ENCODE measurements at regions not wholly inside any gene's neighbourhood (a gene's known extent, or its start where the extent isn't known, plus 50 kb on each side); places are given as distances from the start of the nearest gene placed in this dataset.

GRCh38 chr22:48581796-48582469 lies 1245.7 kb downstream of the BRD1 start:
- H3K9me3 ChIP-seq, result no peaks in the 10 kb centered on the region
- H3K4me1 ChIP-seq, result peaks cover 0 to 3% (median 0%) of the 10 kb centered on the region in 12 donors
- 71 to 73% (median 72%) methylated on average over 20 of the region's 20 CpGs for WGBS, 4 donors
- H3K27ac ChIP-seq, result no peak overlapping the region
- no peak overlapping the region for H3K4me3 ChIP-seq
- H3K27me3 ChIP-seq, result peaks cover 9 to 40% (median 14%) of the 10 kb centered on the region in 9 donors
- DNase-seq (peak in 1 of 5 donors; percentile 10), ATAC-seq (no peak)
- no peaks in the 10 kb centered on the region for H3K36me3 ChIP-seq
- TF ChIP-seq POLR2A (IDR thresholded peaks at IDR 0.05), result no peak
- TF ChIP-seq CTCF (IDR thresholded peaks at IDR 0.05), result no peak
- intact Hi-C loops (cut with DNase I), result no loop called here

GRCh38 chr22:48581205-48581766 lies 1246.4 kb downstream of the BRD1 start:
- H3K36me3 ChIP-seq, result no peaks in the 10 kb centered on the region
- H3K4me1 ChIP-seq, result peaks cover 0 to 10% (median 0%) of the 10 kb centered on the region in 12 donors
- TF ChIP-seq CTCF (IDR thresholded peaks at IDR 0.05) (no peak), POLR2A (IDR thresholded peaks at IDR 0.05) (no peak)
- H3K27me3 ChIP-seq, result peaks cover 11 to 40% (median 20%) of the 10 kb centered on the region in 9 donors
- DNase-seq (peak in 1 of 5 donors; percentile 56), ATAC-seq (no peak)
- intact Hi-C loops (cut with DNase I), result no loop called here
- H3K9me3 ChIP-seq, result no peaks in the 10 kb centered on the region
- WGBS, 4 donors, result 62 to 71% (median 69%) methylated on average over 23 of the region's 23 CpGs
- no peak overlapping the region for H3K27ac ChIP-seq
- no peak overlapping the region for H3K4me3 ChIP-seq

GRCh38 chr22:48580481-48580970 lies 1247.1 kb downstream of the BRD1 start:
- intact Hi-C loops (cut with DNase I), result no loop called here
- no peaks in the 10 kb centered on the region for H3K9me3 ChIP-seq
- no peak overlapping the region for H3K27ac ChIP-seq
- peaks cover 0 to 13% (median 0%) of the 10 kb centered on the region in 12 donors for H3K4me1 ChIP-seq
- H3K36me3 ChIP-seq, result no peaks in the 10 kb centered on the region
- no peak overlapping the region for H3K4me3 ChIP-seq
- WGBS, 4 donors, result 73 to 82% (median 79%) methylated on average over 9 to 13 of the region's 13 CpGs
- peaks cover 11 to 37% (median 22%) of the 10 kb centered on the region in 9 donors for H3K27me3 ChIP-seq
- ATAC-seq (no peak), DNase-seq (peak in 2 of 5 donors; percentile 0 to 22)
- TF ChIP-seq CTCF (IDR thresholded peaks at IDR 0.05) (no peak), POLR2A (IDR thresholded peaks at IDR 0.05) (no peak)

GRCh38 chr22:48579928-48580309 lies 1247.8 kb downstream of the BRD1 start:
- TF ChIP-seq CTCF (IDR thresholded peaks at IDR 0.05) (no peak), POLR2A (IDR thresholded peaks at IDR 0.05) (no peak)
- Histone ChIP-seq H3K9me3 (no peaks in the 10 kb centered on the region), H3K27ac (no peak overlapping the region), H3K27me3 (peaks cover 12 to 39% (median 23%) of the 10 kb centered on the region in 9 donors), H3K36me3 (no peaks in the 10 kb centered on the region), H3K4me3 (no peak overlapping the region), H3K4me1 (peaks cover 0 to 13% (median 0%) of the 10 kb centered on the region in 12 donors)
- WGBS, 4 donors, result 85 to 89% (median 88%) methylated on average over 22 of the region's 22 CpGs
- intact Hi-C loops (cut with DNase I), result loop anchor here in 8 of 10 donors (5.0 to 10.0 kb wide), 6 partner anchors 725 to 1155 kb away; no protein-coding TSS in a partner anchor
- DNase-seq (peak in 2 of 5 donors; percentile 6 to 37), ATAC-seq (no peak)

Measured in heart left ventricle (tissue), 16 donors.